GM12878 (cell line): ENCODE measurements at regions not wholly inside any gene's neighbourhood (a gene's known extent, or its start where the extent isn't known, plus 50 kb on each side); places are given as distances from the start of the nearest gene placed in this dataset.

Experiments used
- ATAC-seq: fragments of 200-7000 bp; cut with Tn5 transposase; 3 replicates; pipeline ENCODE4 v1.9.1; 2020; ENCODE audit warnings: mild to moderate bottlenecking, moderate library complexity
- BruUV-seq: library from RNA; stranded (reverse); fragments of 400-500 nt; replicated peaks from 2 replicates; lab custom pipeline; 2021; lab: Mats Ljungman, UMichigan
- CTCF ChIA-PET: fragments of 300-600 bp; sonication (Branson Sonifier 250); formaldehyde crosslinking; extraction: SDS; loops from one replicate; lab custom pipeline; 2021; ENCODE audit warnings: inconsistent platforms; lab: Yijun Ruan, JAX
- POLR2A ChIA-PET: fragments of 350-600 bp; formaldehyde crosslinking; extraction: SDS; loops from one replicate; lab custom pipeline; 2021; ENCODE audit warnings: inconsistent platforms; lab: Charles Lee
- RAD21 ChIA-PET: fragments of 300-600 bp; sonication (Branson Sonifier 250); formaldehyde crosslinking; loops from one replicate; lab custom pipeline; 2023; ENCODE audit warnings: antibody characterized with exemption; ENCODE audit not compliant: unreplicated experiment; lab: Charles Lee
- SMC1A ChIA-PET: fragments of 300-600 bp; sonication (Branson Sonifier 250); formaldehyde crosslinking; loops from one replicate; lab custom pipeline; 2023; ENCODE audit not compliant: unreplicated experiment, uncharacterized antibody; lab: Charles Lee
- DNase-seq: peaks from one replicate; pipeline ENCODE4 v3.0.0-alpha.2; 2011; ENCODE audit warnings: low read depth, low spot score
- FAIRE-seq: peaks from 3 replicates; lab custom pipeline; 2011; peaks lifted over from hg19 to GRCh38; lab: Jason Lieb, UNC
- H2AFZ ChIP-seq: 2 replicates; pipeline ENCODE4 v1.6.0; 2011; ENCODE audit warnings: low read depth, low read length, control low read depth; ENCODE audit not compliant: control insufficient read depth
- H3K27ac ChIP-seq: 2 replicates; pipeline ENCODE4 v1.5.1; 2011; ENCODE audit warnings: control low read depth; ENCODE audit not compliant: control insufficient read depth, insufficient read depth
- H3K27me3 ChIP-seq, 2 experiments: replicated peaks in 1 of 2; 2 replicates each; pipeline versions ENCODE4 v1.6.0 to v1.6.1; 2011; ENCODE audit warnings: low read length in 1 of 2; ENCODE audit not compliant: control insufficient read depth in 2 of 2, insufficient read depth in 2 of 2
- H3K36me3 ChIP-seq, 2 experiments: 2 replicates each; pipeline ENCODE4 v1.5.1; 2011; ENCODE audit warnings: low read length in 1 of 2; ENCODE audit not compliant: control insufficient read depth in 2 of 2, insufficient read depth in 2 of 2
- H3K4me1 ChIP-seq: 2 replicates; pipeline ENCODE4 v1.6.1; 2011; ENCODE audit warnings: mild to moderate bottlenecking, low read length, moderate library complexity, mixed read lengths; ENCODE audit not compliant: control insufficient read depth, insufficient read depth
- H3K4me2 ChIP-seq: 2 replicates; pipeline ENCODE4 v1.6.0; 2011; ENCODE audit warnings: control low read depth; ENCODE audit not compliant: control insufficient read depth, insufficient read depth
- H3K4me3 ChIP-seq: fragments of 200-600 bp; sonication (generic); 2 replicates; pipeline ENCODE4 v1.5.1; 2016
- H3K79me2 ChIP-seq: 2 replicates; pipeline ENCODE4 v1.6.0; 2011; ENCODE audit warnings: low read length; ENCODE audit not compliant: control insufficient read depth, insufficient read depth
- H3K9ac ChIP-seq: 2 replicates; pipeline ENCODE4 v1.8.0; 2011; ENCODE audit warnings: low read length, control low read depth, mixed read lengths; ENCODE audit not compliant: control insufficient read depth, insufficient read depth
- H3K9me3 ChIP-seq: replicated peaks from 3 replicates; pipeline ENCODE4 v1.5.1; 2011; ENCODE audit warnings: mild to moderate bottlenecking, low read length; ENCODE audit not compliant: control insufficient read depth, insufficient read depth
- H4K20me1 ChIP-seq: 2 replicates; pipeline ENCODE4 v1.6.0; 2011; ENCODE audit not compliant: control insufficient read depth, insufficient read depth
- ATF7 ChIP-seq: fragments of 450-650 bp; IDR thresholded peaks from 2 replicates; pipeline ENCODE4 v1.6.1; 2016; ENCODE audit warnings: low read depth, mild to moderate bottlenecking
- BHLHE40 ChIP-seq, 2 experiments: fragments of 450-650 bp in 1 of 2; IDR thresholded peaks; 2 replicates each; pipeline ENCODE4 v1.6.1; 2011 to 2017; ENCODE audit warnings: low read depth in 2 of 2, borderline replicate concordance in 1 of 2, improper control_type of control experiment in 1 of 2, low read length in 1 of 2, mild to moderate bottlenecking in 1 of 2
- CEBPB ChIP-seq, 2 experiments: fragments of 150-350 bp in 1 of 2; IDR thresholded peaks; 2 replicates each; pipeline ENCODE4 v1.6.1; 2012 to 2014; ENCODE audit warnings: low read depth in 2 of 2, low read length in 2 of 2, borderline replicate concordance in 1 of 2, inconsistent platforms in 1 of 2
- EED ChIP-seq: sonication (generic); IDR thresholded peaks from 2 replicates; pipeline ENCODE4 v1.6.1; 2016; ENCODE audit warnings: antibody characterized with exemption, low read depth
- FOXM1 ChIP-seq: IDR thresholded peaks from 2 replicates; pipeline ENCODE4 v1.6.1; 2012; ENCODE audit warnings: low read depth, mild to moderate bottlenecking, inconsistent platforms, low read length, moderate library complexity
- IKZF1 ChIP-seq: fragments of 450-650 bp; conservative IDR thresholded peaks from 2 replicates; pipeline ENCODE4 v1.6.1; 2017; ENCODE audit warnings: antibody characterized with exemption, mild to moderate bottlenecking
- JUND ChIP-seq: IDR thresholded peaks from 2 replicates; pipeline ENCODE4 v1.6.1; 2012; ENCODE audit warnings: low read depth, mild to moderate bottlenecking, low read length, improper control_type of control experiment, moderate library complexity
- KAT2A ChIP-seq: conservative IDR thresholded peaks from 2 replicates; pipeline ENCODE4 v1.6.1; 2011; ENCODE audit warnings: low read depth, low read length; ENCODE audit not compliant: control insufficient read depth
- MYB ChIP-seq: fragments of 150-350 bp; IDR thresholded peaks from 2 replicates; pipeline ENCODE4 v1.6.1; 2014; ENCODE audit warnings: mild to moderate bottlenecking, low read depth, low read length, borderline replicate concordance
- NR2F1 ChIP-seq: fragments of 450-650 bp; conservative IDR thresholded peaks from 2 replicates; pipeline ENCODE4 v1.6.1; 2017; ENCODE audit warnings: mild to moderate bottlenecking
- PAX5 ChIP-seq: IDR thresholded peaks from 2 replicates; pipeline ENCODE4 v1.6.1; 2011; ENCODE audit warnings: low read depth, low read length, borderline replicate concordance
- POLR2A ChIP-seq: IDR thresholded peaks from 2 replicates; pipeline ENCODE4 v1.6.1; 2011; ENCODE audit warnings: low read depth, mild to moderate bottlenecking, low read length
- RBBP5 ChIP-seq: fragments of 200-600 bp; sonication (generic); conservative IDR thresholded peaks from 2 replicates; pipeline ENCODE4 v1.6.1; 2016
- RUNX3 ChIP-seq: IDR thresholded peaks from 2 replicates; pipeline ENCODE4 v1.6.1; 2012; ENCODE audit warnings: low read length, inconsistent platforms
- SIN3A ChIP-seq: IDR thresholded peaks from 2 replicates; pipeline ENCODE4 v1.6.1; 2012; ENCODE audit warnings: low read depth, low read length, improper control_type of control experiment
- SRF ChIP-seq, 2 experiments: IDR thresholded peaks; 2 replicates each; pipeline ENCODE4 v1.6.1; 2011; ENCODE audit warnings: low read depth in 2 of 2, low read length in 2 of 2, mild to moderate bottlenecking in 1 of 2, moderate library complexity in 1 of 2
- TCF12 ChIP-seq: IDR thresholded peaks from 2 replicates; pipeline ENCODE4 v1.6.1; 2011; ENCODE audit warnings: low read depth, mild to moderate bottlenecking, low read length
- TCF7 ChIP-seq: IDR thresholded peaks from 2 replicates; pipeline ENCODE4 v1.6.1; 2014; ENCODE audit warnings: antibody characterized with exemption, borderline replicate concordance
- WRNIP1 ChIP-seq: IDR thresholded peaks from 2 replicates; pipeline ENCODE4 v1.6.1; 2011; ENCODE audit warnings: low read depth, low read length, improper control_type of control experiment, borderline replicate concordance
- YBX1 ChIP-seq: fragments of 450-650 bp; IDR thresholded peaks from 2 replicates; pipeline ENCODE4 v1.6.1; 2016; ENCODE audit warnings: antibody characterized with exemption
- WGBS: methylation state at CpG from one replicate; pipeline ENCODE4 v1.1.6; 2016; ENCODE audit warnings: low lambda C conversion rate; ENCODE audit not compliant: insufficient replicate concordance, insufficient coverage; ENCODE audit errors: missing lambda C conversion rate; 5-methylcytosine and 5-hydroxymethylcytosine counted together
- in situ Hi-C: fragments of 300-500 bp; cut with MboI; formaldehyde crosslinking; loops from 9 replicates; pipeline ENCODE4 v1.14.3; 2018; ENCODE audit warnings: mixed read lengths
- intact Hi-C: fragments of 100-400 bp; cut with micrococcal nuclease; formaldehyde crosslinking; loops from one replicate; pipeline ENCODE4 v1.14.2; 2022; ENCODE audit not compliant: unreplicated experiment

GRCh38 chr12:46903058-46903457 is 77.3 kb upstream of the SLC38A4 start:
- in situ Hi-C loops: no loop called here
- SMC1A ChIA-PET: no interaction called here

GRCh38 chr12:46904406-46905238 is 78.8 kb upstream of the SLC38A4 start:
- RAD21 ChIA-PET: no interaction called here
- Histone ChIP-seq H3K27me3 (no peaks in the 10 kb centered on the region; a peak in 1 of 4 replicates), H3K79me2 (no peaks in the 10 kb centered on the region), H2AFZ (no peak overlapping the region), H3K9ac (no peak overlapping the region), H3K9me3 (no peaks in the 10 kb centered on the region), H3K36me3 (no peaks in the 10 kb centered on the region), H3K4me2 (no peak overlapping the region), H3K27ac (no peak overlapping the region)
- 50% methylated on average over 12 of the region's 12 CpGs for WGBS
- no peak for ATAC-seq
- intact Hi-C loops (no loop called here), in situ Hi-C loops (no loop called here)
- CTCF ChIA-PET: no interaction called here
- POLR2A ChIA-PET: no interaction called here
- SMC1A ChIA-PET: no interaction called here
- BruUV-seq: no TSS peak
- no peak for TF ChIP-seq RBBP5
- no peak for TF ChIP-seq WRNIP1
- TF ChIP-seq, all 136 proteins: peak for 0
- FAIRE-seq (no peak), DNase-seq (no peak)
- H4K20me1 ChIP-seq: no peaks in the 10 kb centered on the region
- no peak overlapping the region for H3K4me3 ChIP-seq
- no peaks in the 10 kb centered on the region for H3K4me1 ChIP-seq

More at GRCh38 chr12:46903058-46903457, 77.3 kb upstream of the SLC38A4 start:
- no peak overlapping the region for H3K9ac ChIP-seq
- FAIRE-seq (no peak), ATAC-seq (no peak), DNase-seq (no peak)
- H3K4me3 ChIP-seq: no peak overlapping the region
- H3K36me3 ChIP-seq: no peaks in the 10 kb centered on the region
- no TSS peak for BruUV-seq
- no peak overlapping the region for H2AFZ ChIP-seq
- H3K4me2 ChIP-seq: no peak overlapping the region
- POLR2A ChIA-PET: no interaction called here
- H3K27me3 ChIP-seq: no peaks in the 10 kb centered on the region; a peak in 1 of 4 replicates
- no peaks in the 10 kb centered on the region for H3K4me1 ChIP-seq
- H4K20me1 ChIP-seq: no peaks in the 10 kb centered on the region
- TF ChIP-seq RUNX3: no peak
- no peak for TF ChIP-seq PAX5
- no peak for TF ChIP-seq BHLHE40 (IDR thresholded peaks at IDR 0.05; ENCODE audit: borderline replicate concordance in 1 of 2, low read depth in 2 of 2, low read length in 1 of 2)
- TF ChIP-seq ATF7: no peak
- TF ChIP-seq NR2F1: no peak
- no peak for TF ChIP-seq CEBPB (IDR thresholded peaks at IDR 0.05; ENCODE audit: borderline replicate concordance in 1 of 2, low read depth in 2 of 2, low read length in 2 of 2)
- no peak for TF ChIP-seq YBX1
- TF ChIP-seq SRF (IDR thresholded peaks at IDR 0.05; ENCODE audit: low read depth in 2 of 2, low read length in 2 of 2): no peak
- no peak for TF ChIP-seq MYB
- TF ChIP-seq SIN3A: no peak
- no peak for TF ChIP-seq IKZF1
- no peak for TF ChIP-seq KAT2A
- TF ChIP-seq FOXM1: no peak
- TF ChIP-seq TCF7: no peak
- no peak for TF ChIP-seq TCF12
- no peak for TF ChIP-seq POLR2A
- no peak for TF ChIP-seq JUND
- TF ChIP-seq EED: no peak
- TF ChIP-seq, all 136 proteins: peak for 0
- Histone ChIP-seq H3K9me3 (no peaks in the 10 kb centered on the region), H3K79me2 (no peaks in the 10 kb centered on the region), H3K27ac (no peak overlapping the region)
- WGBS: 61% methylated on average over 2 of the region's 2 CpGs
- ChIA-PET RAD21 (no interaction called here), CTCF (no interaction called here)
- intact Hi-C loops: no loop called here
